CD4-positive, alpha-beta T cell treated with Interleukin-6 at 100 ng/mL for 8 hours (primary cell): ENCODE measurements at regions not wholly inside any gene's neighbourhood (a gene's known extent, or its start where the extent isn't known, plus 50 kb on each side); places are given as distances from the start of the nearest gene placed in this dataset.

Experiments
- DNase-seq: peaks from one replicate; pipeline ENCODE4 v3.0.0-alpha.2; 2020; ENCODE audit warnings: mixed read lengths, low spot score

- no peak for DNase-seq
Observed at GRCh38 chr5:110356677-110357076, 369.8 kb downstream of the TMEM232 start.

DNA sequence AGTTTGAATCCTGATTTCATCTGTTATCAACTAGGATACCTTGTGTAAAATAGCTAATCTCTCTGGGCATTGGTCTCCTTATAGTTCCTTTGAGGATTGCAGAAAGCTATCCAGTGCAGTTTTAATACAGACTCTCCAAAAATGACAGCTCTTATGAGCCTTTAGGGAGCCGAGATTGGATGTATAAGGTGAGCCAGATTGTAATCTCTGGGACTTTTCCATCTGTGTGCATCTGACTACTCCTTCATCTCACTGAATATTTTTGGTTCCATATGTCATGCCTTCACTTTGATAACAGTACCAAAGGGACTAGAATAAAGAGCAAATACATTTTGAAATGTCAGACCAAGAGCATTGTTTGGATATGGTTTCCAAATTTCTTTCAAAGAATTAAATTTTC is 367.2 kb downstream of the TMEM232 start:
- DNase-seq: no peak

DNA sequence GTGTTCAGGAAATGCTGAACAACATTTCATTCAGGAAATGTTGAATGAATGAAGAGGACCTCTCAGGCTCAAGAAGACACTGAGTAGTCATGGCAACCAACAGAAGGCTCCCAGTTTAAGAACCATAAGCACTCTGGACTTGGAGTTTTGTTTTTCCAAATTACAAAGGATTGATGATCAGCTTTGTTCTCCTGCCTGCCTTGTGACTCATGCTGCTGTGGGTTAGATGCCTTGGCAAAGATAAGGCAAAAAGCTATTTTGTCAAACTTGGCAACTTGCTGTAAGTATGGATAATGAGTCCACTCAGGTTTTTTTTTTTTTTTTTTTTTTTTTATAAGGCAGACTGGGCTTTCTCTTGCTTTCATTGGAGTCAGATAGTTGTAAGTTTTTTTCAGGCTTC is 365.0 kb downstream of the TMEM232 start:
- DNase-seq: no peak

- no peak for DNase-seq
Observed at GRCh38 chr5:110362261-110362660, 364.2 kb downstream of the TMEM232 start.

- no peak for DNase-seq
Observed at GRCh38 chr5:110366716-110367115, 359.8 kb downstream of the TMEM232 start.
